ENCODE measurements at regions not wholly inside any gene's neighbourhood (a gene's known extent, or its start where the extent isn't known, plus 50 kb on each side); places are given as distances from the start of the nearest gene placed in this dataset.

DNA sequence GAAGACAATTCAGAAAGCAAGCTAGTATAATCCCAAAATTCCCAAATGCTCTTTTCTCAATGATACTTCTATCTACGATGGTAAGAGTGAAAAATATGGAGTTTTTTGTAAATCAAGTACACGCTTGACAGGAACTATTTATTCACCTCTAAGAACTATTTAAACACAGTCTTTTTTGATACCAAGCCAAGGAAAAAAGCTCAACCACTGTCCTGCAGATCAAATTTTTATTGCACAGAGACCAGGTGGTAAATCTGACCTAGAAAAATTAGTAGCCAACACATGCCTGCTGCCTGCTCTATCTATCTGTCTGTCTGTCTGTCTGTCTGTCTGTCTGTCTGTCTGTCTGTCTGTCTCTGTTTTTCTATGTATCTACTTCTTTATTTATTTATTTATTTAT, 292.2 kb downstream of the MZT1 start:
- TF ChIP-seq, protein P1, sequence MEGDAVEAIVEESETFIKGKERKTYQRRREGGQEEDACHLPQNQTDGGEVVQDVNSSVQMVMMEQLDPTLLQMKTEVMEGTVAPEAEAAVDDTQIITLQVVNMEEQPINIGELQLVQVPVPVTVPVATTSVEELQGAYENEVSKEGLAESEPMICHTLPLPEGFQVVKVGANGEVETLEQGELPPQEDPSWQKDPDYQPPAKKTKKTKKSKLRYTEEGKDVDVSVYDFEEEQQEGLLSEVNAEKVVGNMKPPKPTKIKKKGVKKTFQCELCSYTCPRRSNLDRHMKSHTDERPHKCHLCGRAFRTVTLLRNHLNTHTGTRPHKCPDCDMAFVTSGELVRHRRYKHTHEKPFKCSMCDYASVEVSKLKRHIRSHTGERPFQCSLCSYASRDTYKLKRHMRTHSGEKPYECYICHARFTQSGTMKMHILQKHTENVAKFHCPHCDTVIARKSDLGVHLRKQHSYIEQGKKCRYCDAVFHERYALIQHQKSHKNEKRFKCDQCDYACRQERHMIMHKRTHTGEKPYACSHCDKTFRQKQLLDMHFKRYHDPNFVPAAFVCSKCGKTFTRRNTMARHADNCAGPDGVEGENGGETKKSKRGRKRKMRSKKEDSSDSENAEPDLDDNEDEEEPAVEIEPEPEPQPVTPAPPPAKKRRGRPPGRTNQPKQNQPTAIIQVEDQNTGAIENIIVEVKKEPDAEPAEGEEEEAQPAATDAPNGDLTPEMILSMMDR (conservative IDR thresholded peaks at IDR 0.05; ENCODE audit: low read depth, low read length): no peak
- TF ChIP-seq EZH2 (IDR thresholded peaks at IDR 0.05; ENCODE audit: low read length, unreplicated experiment): no peak
